HG03135 (cell line): ENCODE measurements at regions not wholly inside any gene's neighbourhood (a gene's known extent, or its start where the extent isn't known, plus 50 kb on each side); places are given as distances from the start of the nearest gene placed in this dataset.
"Not testable (repeated sequence)": the region's sequence is repeated elsewhere in the genome, so short reads cannot be mapped to it uniquely, and the experiment has no call there.

Experiments used
- ATAC-seq: cut with Tn5 transposase; IDR thresholded peaks from one replicate; pipeline ENCODE4 v1.9.1; 2021; ENCODE audit warnings: mild to moderate bottlenecking, moderate library complexity; ENCODE audit not compliant: unreplicated experiment

DNA sequence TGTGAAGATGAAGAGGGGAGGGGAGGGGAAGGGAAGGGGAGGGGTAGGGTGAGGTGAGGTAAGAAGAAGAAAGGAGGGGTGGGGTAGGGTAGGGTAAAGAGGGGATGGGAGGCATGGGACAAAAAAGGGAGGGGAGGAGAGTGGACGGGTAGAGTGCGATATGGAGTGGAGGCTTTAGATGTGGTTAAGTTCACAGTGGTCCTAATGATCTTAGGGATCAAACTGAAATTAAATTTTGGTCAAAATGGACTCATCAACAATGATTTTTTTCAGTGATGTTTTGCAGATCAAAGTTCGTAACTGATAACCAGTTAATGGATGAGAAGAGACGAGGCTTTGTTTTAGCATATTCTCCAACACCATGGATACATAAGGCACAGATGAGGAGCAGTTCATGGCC lies 513.9 kb upstream of the ACVR2A start:
- no peak for ATAC-seq

DNA sequence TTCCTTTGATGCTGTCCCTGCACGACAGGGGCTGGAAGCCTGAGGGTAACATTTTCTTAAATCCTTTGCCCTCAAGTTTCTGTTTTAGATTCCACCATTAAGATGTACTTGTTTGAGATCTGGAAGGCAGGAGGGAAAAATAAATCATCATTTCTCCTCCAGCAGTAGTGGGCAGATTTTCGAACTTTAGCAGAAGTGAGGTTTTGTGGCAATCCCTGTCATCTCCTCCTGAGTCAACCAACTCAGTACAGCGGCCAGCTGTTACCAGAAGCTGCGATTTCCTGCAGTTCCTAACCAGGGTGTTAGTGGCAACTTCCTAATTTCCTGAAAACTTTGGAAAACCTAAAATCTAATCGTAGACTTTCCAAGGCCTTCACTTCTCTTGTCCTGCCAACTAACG lies 517.2 kb upstream of the ACVR2A start:
- no peak for ATAC-seq

DNA sequence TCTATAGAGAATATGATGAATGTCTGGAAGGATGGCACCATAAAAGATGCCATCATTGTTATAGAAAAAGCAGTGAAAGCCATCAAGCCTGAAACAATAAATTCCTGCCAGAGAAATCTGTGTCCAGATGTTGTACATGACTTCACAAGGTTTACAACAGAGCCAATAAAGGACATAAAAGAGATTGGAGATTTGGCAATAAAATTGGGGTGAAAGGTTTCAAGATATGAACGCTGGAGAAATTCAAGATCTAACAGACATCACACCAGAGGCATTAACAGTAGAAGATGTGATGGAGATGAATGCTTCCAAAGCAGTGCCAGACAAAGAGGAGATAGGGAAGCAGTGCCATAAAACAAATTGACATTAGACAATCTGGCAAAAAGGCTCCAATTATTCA lies 518.8 kb upstream of the ACVR2A start:
- ATAC-seq: no peak

DNA sequence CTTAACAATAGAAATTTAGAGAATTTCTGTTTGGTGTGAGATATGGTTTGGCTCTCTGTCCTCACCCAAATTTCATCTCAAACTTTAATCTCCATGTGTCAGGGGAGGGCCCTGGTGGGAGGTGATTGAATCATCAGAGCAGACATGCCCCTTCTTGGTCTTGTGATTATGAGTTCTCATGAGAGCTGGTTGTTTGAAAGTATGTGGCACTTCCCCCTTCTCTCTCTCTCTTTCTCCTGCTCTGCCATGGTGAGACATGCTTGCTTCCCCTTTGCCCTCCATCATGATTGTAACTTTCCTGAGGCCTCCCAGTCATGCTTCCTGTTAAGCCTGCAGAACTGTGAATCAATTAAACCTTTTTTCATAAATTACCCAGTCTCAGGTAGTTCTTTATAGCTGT lies 524.7 kb upstream of the ACVR2A start:
- ATAC-seq: no peak

DNA sequence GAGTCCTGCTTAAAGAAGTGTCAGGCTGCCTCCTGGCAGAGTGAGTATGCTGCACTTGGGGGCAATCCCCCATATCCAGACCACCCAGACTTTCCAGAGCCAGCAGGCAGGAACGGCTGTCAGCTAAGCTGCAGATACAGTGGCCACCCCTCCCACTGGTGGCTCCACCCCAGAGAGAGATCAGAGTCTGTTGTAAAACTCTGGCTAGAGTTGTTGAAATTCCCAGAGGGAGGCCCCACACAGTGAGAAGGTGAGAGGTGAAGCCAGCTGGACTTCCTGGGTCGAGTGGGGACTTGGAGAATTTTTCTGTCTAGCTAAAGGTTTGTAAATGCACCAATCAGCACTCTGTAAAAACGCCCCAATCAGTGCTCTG lies 533.8 kb upstream of the ACVR2A start:
- no peak for ATAC-seq

DNA sequence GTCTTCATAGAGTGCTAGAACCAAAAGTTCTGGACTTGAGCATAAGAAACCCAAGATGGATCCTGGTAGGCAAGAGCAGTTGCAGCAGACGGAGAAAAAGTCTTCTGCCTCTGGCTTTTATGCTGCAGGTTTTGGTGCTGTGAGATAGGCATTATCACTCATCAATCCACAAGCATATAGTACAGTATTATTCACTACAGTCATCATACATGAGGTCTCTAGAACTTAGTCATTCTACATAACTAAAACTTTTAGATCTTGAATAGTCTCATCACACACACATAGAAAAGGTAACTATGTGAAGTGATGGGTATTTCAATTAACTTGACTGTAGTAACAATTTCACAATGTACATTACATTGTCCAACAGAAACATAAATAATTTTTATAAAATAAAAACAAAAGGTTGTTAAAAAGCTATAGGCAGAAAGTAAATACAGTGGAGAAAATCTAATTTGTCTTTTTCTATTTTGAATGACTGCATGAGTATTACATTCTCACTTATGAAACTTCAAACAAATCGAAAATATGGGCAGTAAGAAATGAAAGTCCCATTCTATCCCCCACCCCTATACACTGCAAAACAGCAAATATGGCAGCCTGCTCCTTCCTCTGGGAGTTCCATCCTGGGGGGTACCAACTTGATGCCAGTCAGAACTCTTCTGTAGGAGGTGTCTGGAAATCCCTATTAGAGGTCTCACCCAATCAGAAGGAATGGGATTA lies 534.3 kb upstream of the ACVR2A start:
- no peak for ATAC-seq

DNA sequence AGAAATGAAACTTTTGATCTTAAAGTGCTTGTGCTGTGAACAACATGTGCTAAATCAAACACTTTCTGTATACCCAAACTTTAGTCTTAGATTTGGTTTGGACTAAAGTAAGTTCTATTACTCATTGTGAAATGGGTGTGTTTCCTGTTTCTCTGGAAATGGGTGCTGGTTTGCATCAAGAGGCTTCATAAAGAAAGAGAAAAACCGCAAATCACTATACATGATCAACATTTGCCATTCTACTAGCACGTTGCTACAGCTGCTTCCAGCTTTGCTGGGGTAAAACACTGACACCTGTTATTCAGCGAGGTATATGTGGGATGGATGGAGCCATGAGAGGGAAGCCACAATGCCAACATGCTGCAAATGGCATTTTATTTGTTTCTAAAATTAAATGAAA lies 547.0 kb upstream of the ACVR2A start:
- ATAC-seq: peak; percentile 94

DNA sequence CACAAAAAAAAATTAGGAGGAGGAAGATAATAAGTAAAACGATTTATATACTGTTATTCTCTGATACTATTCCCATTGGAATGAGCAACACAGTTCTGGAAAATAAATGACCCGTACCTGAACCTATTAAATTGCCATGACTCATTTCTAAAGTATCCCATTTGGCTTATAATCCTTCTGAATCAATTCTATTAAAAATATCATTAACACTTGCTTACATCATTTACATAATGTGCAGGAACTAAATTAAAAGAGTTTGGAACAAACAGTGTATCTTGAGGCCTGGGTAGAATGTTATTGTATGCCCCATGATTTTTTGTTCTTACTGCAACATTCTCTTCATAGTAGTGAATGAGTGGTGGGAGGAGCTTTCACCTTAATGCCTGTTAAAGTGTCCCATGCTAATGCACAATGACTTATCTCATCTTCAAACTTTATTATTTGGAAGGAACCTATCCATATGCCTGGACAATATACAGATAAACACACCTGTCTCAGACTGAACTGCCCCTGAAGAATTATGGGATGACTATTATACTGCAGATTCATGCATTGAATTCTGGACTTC lies 549.9 kb upstream of the ACVR2A start:
- no peak for ATAC-seq

DNA sequence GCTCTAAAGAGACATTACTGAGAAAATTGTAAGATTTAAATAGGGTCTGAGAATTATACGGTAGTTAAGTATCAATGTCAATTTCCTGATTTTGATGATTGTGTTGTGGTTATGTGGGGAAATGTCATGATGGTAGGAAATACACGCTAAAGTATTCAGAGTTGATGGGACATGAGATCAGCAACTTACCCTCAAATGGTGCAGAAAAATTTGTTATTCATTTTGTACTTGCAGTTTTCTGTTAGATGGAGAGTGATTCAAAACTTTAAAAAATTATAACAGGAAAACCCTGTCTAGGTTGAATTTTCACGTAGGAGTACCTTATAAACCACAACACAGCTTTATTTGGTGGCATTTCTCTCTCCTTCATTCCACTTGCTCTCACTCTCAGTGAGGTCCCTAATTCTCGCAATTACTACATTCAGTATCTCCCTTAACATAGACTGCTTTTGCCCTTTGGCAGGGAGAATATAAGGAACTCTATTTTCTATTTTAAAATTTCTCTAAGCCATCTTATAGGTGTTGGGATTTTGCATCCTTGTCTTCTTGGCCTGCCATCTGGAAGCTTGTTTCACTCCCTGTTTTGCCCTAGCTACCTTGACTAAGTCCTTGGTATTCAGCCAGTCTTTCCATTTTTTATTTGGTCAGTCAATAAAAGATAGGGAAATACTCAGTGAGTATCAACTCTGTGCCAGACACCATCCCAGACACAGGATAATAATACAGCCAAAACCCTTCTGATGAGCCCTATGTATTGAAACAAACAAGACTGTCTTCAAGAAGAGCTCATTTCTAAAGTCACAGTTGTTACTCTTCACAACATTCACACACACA lies 550.6 kb upstream of the ACVR2A start:
- ATAC-seq: no peak

DNA sequence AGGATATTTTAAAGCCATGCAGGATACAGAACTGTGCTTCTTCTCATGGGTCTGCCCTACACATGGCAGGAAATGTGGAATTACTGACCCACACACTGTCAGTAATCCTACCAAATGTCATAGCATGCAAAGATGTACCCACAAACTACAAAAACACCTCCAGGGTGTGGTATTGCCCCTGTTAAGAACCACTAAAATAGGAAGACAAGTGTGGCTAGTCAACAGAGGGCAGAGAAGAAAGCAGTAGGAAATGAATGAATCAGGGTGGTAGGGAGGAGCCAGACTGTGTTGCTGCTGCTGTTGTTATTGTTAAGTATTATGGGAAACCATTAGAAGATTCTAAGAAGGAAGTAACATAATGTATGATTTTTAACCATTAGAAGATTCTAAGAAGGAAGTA lies 556.7 kb upstream of the ACVR2A start:
- ATAC-seq: no peak

DNA sequence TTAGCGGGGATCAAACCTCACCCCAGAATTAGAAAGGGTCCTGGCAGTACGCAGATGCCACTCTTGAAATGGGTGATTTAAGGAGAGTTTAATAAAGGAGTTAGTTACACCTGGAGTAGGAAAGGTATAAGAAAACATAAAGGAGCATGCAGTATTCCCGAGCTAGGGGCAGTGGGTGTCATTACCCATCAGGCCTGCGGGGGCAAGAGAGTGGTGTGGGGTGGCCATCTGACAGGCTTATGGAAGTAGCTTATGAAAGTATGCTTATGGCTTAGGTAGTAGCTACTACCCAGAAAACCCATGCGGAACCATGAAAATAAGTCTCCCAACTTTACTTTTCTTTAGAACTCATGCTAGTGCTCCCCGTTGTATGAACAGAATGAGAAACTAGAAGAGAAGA lies 568.9 kb upstream of the ACVR2A start:
- ATAC-seq: no peak

DNA sequence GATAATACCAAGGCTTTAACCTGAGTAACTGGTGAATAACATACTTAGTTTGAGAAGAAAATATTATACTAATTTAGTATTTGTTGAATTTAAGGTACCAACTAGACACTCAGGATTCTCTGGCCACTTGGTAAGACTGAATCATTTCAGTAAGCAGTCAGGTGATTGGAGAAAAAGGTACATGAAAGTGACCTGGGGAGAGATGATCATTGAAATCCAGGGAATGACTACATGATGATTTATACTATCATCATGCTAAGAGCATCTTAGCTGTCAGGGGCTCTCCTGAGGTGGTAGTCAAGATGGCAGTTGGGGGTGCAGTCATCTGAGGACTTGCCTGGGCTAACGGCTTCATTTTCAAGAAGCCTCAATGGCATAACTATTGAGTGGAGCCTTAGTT lies 571.2 kb upstream of the ACVR2A start:
- no peak for ATAC-seq

DNA sequence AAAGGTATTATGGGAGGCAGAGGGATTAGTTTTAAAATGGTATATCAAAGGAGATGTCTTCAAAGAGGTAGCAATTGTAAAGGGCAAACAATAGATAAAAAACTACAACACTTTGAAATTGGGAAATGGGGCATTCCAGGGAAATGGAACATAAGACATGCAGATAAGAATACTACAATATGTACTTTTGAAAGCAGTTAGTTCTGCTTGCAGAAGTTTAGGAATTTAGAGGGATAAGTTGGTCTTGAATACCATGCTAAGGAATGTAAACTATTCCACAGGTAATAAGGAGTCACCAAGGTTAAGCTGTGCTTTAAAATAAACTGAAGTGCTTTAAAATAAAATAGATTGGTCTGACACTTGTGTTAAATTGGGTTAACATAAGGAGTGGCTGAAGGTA lies 571.7 kb upstream of the ACVR2A start:
- no peak for ATAC-seq

DNA sequence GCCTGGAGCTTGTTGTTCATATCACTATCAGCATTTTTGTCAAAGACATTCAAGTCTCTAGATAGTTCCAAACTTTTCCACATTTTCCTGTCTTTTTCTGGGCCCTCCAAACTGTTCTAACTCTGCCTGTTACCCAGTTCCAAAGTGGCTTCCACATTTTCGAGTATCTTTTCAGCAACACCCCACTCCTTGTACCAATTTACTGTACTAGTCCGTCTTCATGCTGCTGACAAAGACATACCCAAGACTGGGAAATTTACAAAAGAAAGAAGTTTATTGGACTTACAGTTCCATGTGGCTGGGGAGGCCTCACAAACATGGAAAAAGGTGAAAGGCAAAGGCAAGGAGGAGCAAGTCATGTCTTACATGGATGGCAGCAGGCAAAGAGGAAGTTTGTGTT lies 575.2 kb upstream of the ACVR2A start:
- not testable (repeated sequence) for ATAC-seq

DNA sequence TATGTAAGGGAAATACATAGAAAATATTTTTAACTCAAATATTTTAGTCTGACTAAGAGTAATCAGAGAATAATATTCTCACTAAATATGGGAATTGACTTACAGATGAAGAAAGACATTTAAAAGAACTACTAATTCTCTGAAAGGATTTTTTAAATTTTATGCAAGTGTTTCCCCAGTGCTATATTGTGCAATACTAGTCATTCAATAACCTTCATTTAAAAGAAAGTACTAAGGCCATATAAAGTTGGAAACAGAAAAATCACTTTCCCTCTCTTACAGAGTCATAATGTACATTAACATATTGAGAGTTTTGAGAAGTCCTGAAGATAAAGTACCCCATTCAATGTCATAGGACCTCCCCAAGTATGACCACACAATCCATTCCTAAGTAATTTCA lies 584.6 kb upstream of the ACVR2A start:
- no peak for ATAC-seq

DNA sequence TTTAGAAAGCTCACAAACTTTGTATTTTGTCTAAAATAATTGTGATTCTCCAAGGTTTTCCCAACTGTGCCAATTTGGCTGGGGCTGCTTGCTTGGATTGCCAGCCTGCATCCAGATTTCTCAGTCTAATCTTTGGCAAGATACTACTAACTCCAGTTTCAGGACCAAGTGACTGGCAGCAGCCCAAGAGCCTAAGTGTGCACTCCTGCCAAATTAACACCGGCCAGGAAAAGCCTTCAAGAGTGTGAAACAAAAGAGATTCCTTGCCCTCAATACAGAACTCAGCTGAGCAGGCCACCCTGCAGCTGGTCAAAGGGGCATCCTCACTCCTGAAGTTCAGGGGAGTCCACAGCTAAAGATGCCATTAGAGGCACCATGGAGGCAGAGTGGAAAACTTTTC lies 589.0 kb upstream of the ACVR2A start:
- no peak for ATAC-seq

DNA sequence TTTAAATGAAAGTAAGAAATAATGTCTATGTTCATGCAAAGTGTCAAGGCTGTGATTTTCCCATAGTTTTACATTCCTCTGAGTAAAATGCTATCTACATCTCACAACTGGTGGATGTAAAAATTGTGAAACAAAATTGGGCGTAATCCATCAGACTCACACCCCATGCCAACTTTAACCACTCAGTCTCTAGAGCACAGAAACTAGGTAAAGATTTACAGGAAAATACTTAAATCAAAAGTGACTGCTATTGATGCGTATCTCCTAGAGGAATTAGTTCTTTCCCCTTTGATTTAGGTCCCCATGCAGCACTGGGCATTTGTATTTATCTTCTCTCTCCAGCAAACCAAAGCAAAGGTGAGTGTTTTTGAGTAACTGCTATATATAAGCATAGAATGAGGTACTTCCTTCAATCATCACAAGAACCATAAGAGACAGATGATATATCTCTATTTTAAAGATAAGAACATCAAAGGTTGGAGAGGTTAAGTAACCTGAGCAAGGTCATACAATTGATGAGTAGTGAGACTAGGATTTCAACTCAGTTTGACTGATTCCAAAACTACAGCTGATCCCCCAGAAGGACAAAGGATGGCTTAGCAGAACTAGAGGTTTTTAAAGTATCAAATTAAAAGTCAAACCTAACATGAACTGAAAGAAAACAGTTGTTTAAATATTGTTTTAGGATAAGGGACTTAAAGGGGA lies 594.0 kb upstream of the ACVR2A start:
- peak; percentile 50 for ATAC-seq

DNA sequence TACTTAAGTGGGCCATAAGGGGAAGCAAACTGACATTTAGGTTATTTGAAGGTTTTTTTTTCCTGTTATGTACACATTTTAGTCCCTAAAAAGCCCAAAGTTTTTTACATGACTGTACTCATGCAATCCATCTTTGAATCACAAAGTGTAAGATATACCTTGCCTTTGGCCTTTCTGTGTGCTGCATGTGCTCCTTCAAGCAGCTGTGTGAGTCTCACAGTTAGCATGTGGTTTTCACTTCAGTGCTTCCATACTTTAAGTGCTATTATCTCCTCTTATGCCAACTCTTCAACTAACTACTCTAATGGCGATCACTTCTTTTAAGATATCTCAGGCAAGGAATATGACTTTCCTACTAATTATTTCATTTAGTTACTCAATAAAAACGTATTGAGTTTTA lies 597.1 kb upstream of the ACVR2A start:
- no peak for ATAC-seq

DNA sequence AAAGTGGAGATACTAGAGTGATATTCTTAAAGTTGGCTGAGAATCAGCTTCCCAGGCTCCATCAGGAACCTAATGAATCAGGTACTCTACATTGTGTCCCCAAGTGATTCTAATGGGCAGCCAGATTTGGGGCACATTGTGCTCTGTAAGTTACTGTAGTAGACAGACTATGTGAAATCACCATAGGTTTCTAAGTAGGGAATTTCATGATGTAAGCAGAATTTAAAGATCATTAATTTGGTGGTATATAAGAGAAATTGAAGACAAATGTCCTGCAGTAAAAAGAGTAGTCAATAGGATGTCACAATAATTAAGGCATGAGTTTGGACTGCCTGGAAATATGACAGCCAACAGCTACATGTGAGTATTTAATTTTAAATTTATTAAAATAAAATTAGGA lies 602.4 kb upstream of the ACVR2A start:
- ATAC-seq: no peak

DNA sequence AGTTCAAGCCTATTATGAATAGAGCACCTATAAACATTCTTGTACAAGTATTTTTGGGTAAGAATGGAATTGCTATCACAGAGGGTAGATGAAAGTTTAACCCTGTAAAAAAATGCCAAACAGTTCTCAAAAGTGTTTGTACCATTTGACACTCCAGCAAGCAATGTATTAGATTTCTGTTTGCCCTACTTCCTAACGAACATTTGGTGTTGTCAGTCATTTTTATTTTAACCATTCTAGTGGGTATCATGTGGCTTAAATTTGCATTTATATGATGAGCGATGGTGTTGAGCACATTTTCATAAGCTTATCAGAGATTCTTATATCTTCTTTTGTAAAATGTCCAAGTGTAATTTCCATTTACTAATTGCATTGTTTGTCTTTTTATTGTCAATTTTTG lies 608.2 kb upstream of the ACVR2A start:
- ATAC-seq: no peak

DNA sequence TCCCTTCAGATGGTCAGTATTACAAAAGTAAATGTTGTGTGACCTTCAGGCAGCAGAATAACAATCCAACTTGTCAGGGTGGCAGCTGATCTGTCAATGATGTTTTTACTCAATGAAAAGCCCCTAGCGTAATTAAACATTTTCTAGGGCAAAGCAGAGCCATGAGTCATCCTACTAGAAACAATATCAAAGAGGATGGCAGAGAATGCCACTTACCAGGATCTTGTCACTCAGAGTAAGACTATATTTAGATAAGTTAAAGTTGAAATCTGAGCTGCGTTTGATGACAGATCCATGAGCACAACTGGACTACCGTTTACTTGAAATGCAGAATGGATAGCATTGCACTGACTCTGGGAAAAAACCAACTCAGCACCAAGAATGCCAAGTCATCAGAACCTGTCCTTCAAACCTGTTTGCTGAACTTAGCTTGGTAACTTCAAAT lies 612.6 kb upstream of the ACVR2A start:
- ATAC-seq: no peak

DNA sequence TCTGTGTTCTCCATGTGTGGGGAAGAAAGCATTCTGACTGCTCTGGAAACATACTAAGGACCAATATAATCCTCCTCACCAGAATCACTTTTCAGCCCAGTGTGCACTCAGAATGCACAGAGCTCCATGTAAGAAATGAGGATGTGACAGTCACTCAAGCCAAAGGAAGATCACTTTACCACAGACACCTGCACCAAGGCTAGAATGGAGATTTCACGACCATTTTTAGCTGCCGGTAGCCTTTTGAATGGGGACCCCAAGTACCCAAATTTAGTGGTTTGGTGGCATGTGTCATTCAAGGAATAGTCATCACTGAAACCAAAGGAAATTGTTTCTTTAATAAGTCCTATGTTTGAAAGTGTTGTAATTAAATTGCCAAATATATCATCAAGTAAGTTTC lies 613.2 kb upstream of the ACVR2A start:
- no peak for ATAC-seq
